Ishikawa (cell line): ENCODE measurements at regions not wholly inside any gene's neighbourhood (a gene's known extent, or its start where the extent isn't known, plus 50 kb on each side); places are given as distances from the start of the nearest gene placed in this dataset.
A peak's percentile ranks its signal among the peaks of the same experiment; 100 is the strongest.

Source experiments
- CEBPB ChIP-seq: IDR thresholded peaks from 2 replicates; pipeline ENCODE4 v1.6.1; 2012
- CREB1 ChIP-seq: IDR thresholded peaks from 2 replicates; pipeline ENCODE4 v1.6.1; 2012; ENCODE audit warnings: low read depth
- EGR1 ChIP-seq: IDR thresholded peaks from 2 replicates; pipeline ENCODE4 v1.6.1; 2012
- EP300 ChIP-seq: IDR thresholded peaks from 2 replicates; pipeline ENCODE4 v1.6.1; 2012; ENCODE audit warnings: borderline replicate concordance
- FOXM1 ChIP-seq: IDR thresholded peaks from 2 replicates; pipeline ENCODE4 v1.6.1; 2012; ENCODE audit warnings: low read depth, borderline replicate concordance
- MAX ChIP-seq: IDR thresholded peaks from 2 replicates; pipeline ENCODE4 v1.6.1; 2012
- NFIC ChIP-seq: IDR thresholded peaks from 2 replicates; pipeline ENCODE4 v1.6.1; 2012
- RAD21 ChIP-seq: IDR thresholded peaks from 2 replicates; pipeline ENCODE4 v1.6.1; 2012; ENCODE audit warnings: low read depth
- REST ChIP-seq: IDR thresholded peaks from 2 replicates; pipeline ENCODE4 v1.6.1; 2012; ENCODE audit warnings: low read depth, mild to moderate bottlenecking
- TAF1 ChIP-seq: IDR thresholded peaks from 2 replicates; pipeline ENCODE4 v1.6.1; 2012; ENCODE audit warnings: low read depth, mild to moderate bottlenecking
- TCF12 ChIP-seq: IDR thresholded peaks from 2 replicates; pipeline ENCODE4 v1.6.1; 2012; ENCODE audit warnings: low read depth
- TEAD4 ChIP-seq: IDR thresholded peaks from 2 replicates; pipeline ENCODE4 v1.6.1; 2012
- USF1 ChIP-seq: IDR thresholded peaks from 2 replicates; pipeline ENCODE4 v1.6.1; 2012
- YY1 ChIP-seq: IDR thresholded peaks from 2 replicates; pipeline ENCODE4 v1.6.1; 2012; ENCODE audit warnings: low read depth
- ZBTB7A ChIP-seq: IDR thresholded peaks from 2 replicates; pipeline ENCODE4 v1.6.1; 2012; ENCODE audit warnings: low read depth

GRCh38 chr1:181383695-181384094 lies 99.6 kb upstream of the CACNA1E start:
- TF ChIP-seq CEBPB (0 out of 2 replicates have a peak, but pooled peaks have one; percentile 20), MAX (no peak), USF1 (no peak), NFIC (peak; percentile 61)

- TF ChIP-seq EGR1, result no peak
- no peak for TF ChIP-seq TEAD4
- no peak for TF ChIP-seq CEBPB
- TF ChIP-seq CREB1, result no peak
- no peak for TF ChIP-seq TCF12
- TF ChIP-seq YY1, result no peak
- no peak for TF ChIP-seq RAD21
- TF ChIP-seq FOXM1, result no peak
- TF ChIP-seq TAF1, result no peak
- TF ChIP-seq REST, result no peak
- TF ChIP-seq USF1, result no peak
Observed at GRCh38 chr1:181386340-181386739, 97.0 kb upstream of the CACNA1E start.

- TF ChIP-seq TAF1 (no peak), YY1 (no peak), RAD21 (no peak), NFIC (no peak), MAX (no peak), TEAD4 (no peak), REST (no peak), EP300 (no peak), EGR1 (no peak), CREB1 (no peak), ZBTB7A (no peak)
Observed at GRCh38 chr1:181386951-181387350, 96.4 kb upstream of the CACNA1E start.

- TF ChIP-seq EP300, result no peak
- no peak for TF ChIP-seq TAF1
- no peak for TF ChIP-seq ZBTB7A
- no peak for TF ChIP-seq RAD21
- no peak for TF ChIP-seq FOXM1
- no peak for TF ChIP-seq YY1
- TF ChIP-seq NFIC, result no peak
Observed at GRCh38 chr1:181387702-181388101, 95.6 kb upstream of the CACNA1E start.

- TF ChIP-seq FOXM1 (no peak), ZBTB7A (no peak), TEAD4 (0 out of 2 replicates have a peak, but pooled peaks have one; percentile 20), EP300 (peak; percentile 67; the same call in 1 of the 2 replicates), NFIC (peak; percentile 83), TCF12 (0 out of 2 replicates have a peak, but pooled peaks have one; percentile 28), YY1 (no peak)
Observed at GRCh38 chr1:181390410-181391077, 92.8 kb upstream of the CACNA1E start.

GRCh38 chr1:181391301-181391900 lies 91.9 kb upstream of the CACNA1E start:
- TF ChIP-seq TAF1, result no peak
- TF ChIP-seq TCF12, result 0 out of 2 replicates have a peak, but pooled peaks have one; percentile 7
- TF ChIP-seq NFIC, result 0 out of 2 replicates have a peak, but pooled peaks have one; percentile 23
